ENCODE measurements at regions not wholly inside any gene's neighbourhood (a gene's known extent, or its start where the extent isn't known, plus 50 kb on each side); places are given as distances from the start of the nearest gene placed in this dataset.

- no peak for TF ChIP-seq REST (IDR thresholded peaks at IDR 0.05; ENCODE audit: insufficient replicate concordance, low read depth)
- TF ChIP-seq, protein P1, sequence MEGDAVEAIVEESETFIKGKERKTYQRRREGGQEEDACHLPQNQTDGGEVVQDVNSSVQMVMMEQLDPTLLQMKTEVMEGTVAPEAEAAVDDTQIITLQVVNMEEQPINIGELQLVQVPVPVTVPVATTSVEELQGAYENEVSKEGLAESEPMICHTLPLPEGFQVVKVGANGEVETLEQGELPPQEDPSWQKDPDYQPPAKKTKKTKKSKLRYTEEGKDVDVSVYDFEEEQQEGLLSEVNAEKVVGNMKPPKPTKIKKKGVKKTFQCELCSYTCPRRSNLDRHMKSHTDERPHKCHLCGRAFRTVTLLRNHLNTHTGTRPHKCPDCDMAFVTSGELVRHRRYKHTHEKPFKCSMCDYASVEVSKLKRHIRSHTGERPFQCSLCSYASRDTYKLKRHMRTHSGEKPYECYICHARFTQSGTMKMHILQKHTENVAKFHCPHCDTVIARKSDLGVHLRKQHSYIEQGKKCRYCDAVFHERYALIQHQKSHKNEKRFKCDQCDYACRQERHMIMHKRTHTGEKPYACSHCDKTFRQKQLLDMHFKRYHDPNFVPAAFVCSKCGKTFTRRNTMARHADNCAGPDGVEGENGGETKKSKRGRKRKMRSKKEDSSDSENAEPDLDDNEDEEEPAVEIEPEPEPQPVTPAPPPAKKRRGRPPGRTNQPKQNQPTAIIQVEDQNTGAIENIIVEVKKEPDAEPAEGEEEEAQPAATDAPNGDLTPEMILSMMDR (IDR thresholded peaks at IDR 0.05; ENCODE audit: insufficient read depth, low read length) = no peak
- TF ChIP-seq GABPA (IDR thresholded peaks at IDR 0.05; ENCODE audit: low read depth) = no peak
These were observed 235.9 kb upstream of the PODXL start for GRCh38 chr7:131792311-131792710.
